ENCODE measurements at regions not wholly inside any gene's neighbourhood (a gene's known extent, or its start where the extent isn't known, plus 50 kb on each side); places are given as distances from the start of the nearest gene placed in this dataset.

DNA sequence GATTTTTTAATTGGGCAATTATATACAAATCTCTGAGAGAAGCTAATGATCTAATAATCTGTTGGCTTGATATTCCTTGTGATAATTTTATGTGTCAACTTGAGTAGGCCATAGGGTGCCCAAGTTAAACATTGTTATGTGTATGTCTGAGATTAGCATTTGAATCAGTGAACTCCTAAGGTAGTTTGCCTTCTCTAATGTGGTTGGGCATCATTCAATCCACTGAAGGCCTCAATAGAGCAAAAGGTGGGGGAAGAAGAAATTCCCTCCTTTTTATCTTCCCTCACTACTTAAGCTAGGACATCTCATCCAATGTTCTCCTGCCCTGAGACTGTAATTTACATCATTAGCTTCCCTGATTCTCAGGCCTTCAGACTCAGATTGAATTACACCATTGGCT, 394.5 kb downstream of the LMO4 start:
- no peak overlapping the region for H3K27ac ChIP-seq
- TF ChIP-seq, protein P1, sequence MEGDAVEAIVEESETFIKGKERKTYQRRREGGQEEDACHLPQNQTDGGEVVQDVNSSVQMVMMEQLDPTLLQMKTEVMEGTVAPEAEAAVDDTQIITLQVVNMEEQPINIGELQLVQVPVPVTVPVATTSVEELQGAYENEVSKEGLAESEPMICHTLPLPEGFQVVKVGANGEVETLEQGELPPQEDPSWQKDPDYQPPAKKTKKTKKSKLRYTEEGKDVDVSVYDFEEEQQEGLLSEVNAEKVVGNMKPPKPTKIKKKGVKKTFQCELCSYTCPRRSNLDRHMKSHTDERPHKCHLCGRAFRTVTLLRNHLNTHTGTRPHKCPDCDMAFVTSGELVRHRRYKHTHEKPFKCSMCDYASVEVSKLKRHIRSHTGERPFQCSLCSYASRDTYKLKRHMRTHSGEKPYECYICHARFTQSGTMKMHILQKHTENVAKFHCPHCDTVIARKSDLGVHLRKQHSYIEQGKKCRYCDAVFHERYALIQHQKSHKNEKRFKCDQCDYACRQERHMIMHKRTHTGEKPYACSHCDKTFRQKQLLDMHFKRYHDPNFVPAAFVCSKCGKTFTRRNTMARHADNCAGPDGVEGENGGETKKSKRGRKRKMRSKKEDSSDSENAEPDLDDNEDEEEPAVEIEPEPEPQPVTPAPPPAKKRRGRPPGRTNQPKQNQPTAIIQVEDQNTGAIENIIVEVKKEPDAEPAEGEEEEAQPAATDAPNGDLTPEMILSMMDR (IDR thresholded peaks at IDR 0.05) = no peak
- intact Hi-C loops (cut with DNase I) = no loop called here
- no peaks in the 10 kb centered on the region for H3K9me3 ChIP-seq
- H3K27me3 ChIP-seq = no peaks in the 10 kb centered on the region
- H3K36me3 ChIP-seq = no peaks in the 10 kb centered on the region
- H3K4me3 ChIP-seq = no peak overlapping the region
- no peak for DNase-seq (ENCODE audit: low spot score in 2 of 2)
- H3K4me1 ChIP-seq = no peaks in the 10 kb centered on the region

DNA sequence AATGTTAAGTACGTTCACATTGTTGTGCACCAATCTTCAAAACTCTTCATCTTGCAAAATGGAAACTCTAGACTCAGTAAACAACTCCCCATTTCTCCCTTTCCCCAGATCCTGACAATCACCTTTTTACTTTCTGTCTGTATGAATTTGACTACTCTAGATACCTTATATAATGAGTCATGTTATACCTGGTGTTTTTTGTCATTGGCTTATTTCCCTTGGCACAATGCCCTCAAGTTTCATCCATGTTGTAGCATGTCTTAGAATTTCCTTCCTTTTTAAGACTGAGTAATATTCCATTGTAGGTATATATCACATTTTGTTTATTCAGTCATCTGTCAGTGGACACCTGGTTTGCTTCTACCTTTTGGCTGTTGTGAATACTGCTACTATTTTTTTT, 399.5 kb downstream of the LMO4 start:
- no peaks in the 10 kb centered on the region for H3K36me3 ChIP-seq
- no peak overlapping the region for H3K27ac ChIP-seq
- no peaks in the 10 kb centered on the region for H3K4me1 ChIP-seq
- no peak for DNase-seq (ENCODE audit: low spot score in 2 of 2)
- TF ChIP-seq, protein P1 (IDR thresholded peaks at IDR 0.05) = no peak
- intact Hi-C loops (cut with DNase I) = no loop called here
- no peaks in the 10 kb centered on the region for H3K9me3 ChIP-seq
- H3K4me3 ChIP-seq = no peak overlapping the region
- H3K27me3 ChIP-seq = no peaks in the 10 kb centered on the region

DNA sequence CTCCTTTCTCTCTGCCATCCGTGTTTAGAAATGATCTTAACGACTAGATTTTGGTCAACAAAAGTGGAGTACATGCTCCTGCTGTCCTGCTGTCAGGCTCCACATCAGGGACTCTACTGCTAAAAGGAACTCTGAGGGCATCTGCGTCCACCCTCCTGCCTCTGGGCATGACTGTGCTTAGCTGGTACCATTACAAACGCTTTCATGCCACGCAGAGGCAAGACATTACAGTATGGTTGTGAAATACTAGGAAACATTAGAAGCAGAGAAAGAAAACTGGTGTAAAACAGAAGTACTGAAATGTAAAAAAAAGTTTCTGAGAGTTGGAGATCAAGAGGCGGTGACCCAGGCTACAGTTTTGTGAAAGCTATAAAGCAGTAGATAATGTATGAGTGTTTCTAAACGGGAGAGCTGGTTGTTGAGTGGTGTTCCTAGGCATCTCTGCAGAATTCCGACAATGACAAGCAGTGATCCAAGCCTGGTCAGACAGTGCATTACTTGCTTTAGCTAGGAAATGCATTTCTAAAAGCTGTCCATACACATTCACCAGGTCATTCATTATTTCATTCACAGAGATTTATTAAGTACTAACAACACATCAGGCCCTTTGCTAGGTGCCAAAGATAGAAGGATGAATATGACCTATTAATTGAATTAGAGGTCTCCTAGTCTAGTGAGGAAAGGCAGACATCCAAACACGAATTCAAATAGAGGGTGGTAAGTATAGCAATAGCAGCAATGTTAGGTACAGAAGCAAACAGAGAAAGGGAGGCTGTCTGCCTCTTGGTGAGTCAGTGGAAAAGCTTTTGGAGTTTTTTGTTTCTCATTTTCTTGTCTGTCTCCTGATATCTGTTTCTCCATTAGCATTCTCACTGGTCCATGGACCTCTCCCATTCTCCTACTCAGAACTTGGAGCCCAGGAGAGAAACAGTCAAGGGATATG, 401.9 kb downstream of the LMO4 start:
- DNase-seq (ENCODE audit: low spot score in 2 of 2) = no peak
- Histone ChIP-seq H3K27ac (no peak overlapping the region), H3K4me1 (no peaks in the 10 kb centered on the region), H3K27me3 (no peaks in the 10 kb centered on the region), H3K9me3 (no peaks in the 10 kb centered on the region), H3K4me3 (no peak overlapping the region), H3K36me3 (no peaks in the 10 kb centered on the region)
- TF ChIP-seq, protein P1 (IDR thresholded peaks at IDR 0.05) = no peak
- intact Hi-C loops (cut with DNase I) = no loop called here

- Histone ChIP-seq H3K27ac (no peak overlapping the region), H3K36me3 (no peaks in the 10 kb centered on the region), H3K4me3 (no peak overlapping the region), H3K4me1 (no peaks in the 10 kb centered on the region), H3K27me3 (no peaks in the 10 kb centered on the region), H3K9me3 (no peaks in the 10 kb centered on the region)
- TF ChIP-seq, protein P1 (IDR thresholded peaks at IDR 0.05) = no peak
- intact Hi-C loops (cut with DNase I) = no loop called here
- no peak for DNase-seq (ENCODE audit: low spot score in 2 of 2)
Observed at GRCh38 chr1:87733386-87733785, 404.7 kb downstream of the LMO4 start.

- no peak for DNase-seq (ENCODE audit: low spot score in 2 of 2)
- Histone ChIP-seq H3K9me3 (no peaks in the 10 kb centered on the region), H3K4me1 (no peaks in the 10 kb centered on the region), H3K4me3 (no peak overlapping the region), H3K27me3 (no peaks in the 10 kb centered on the region), H3K36me3 (no peaks in the 10 kb centered on the region), H3K27ac (no peak overlapping the region)
- intact Hi-C loops (cut with DNase I) = no loop called here
- TF ChIP-seq, protein P1 (IDR thresholded peaks at IDR 0.05) = no peak
Observed at GRCh38 chr1:87735750-87736149, 407.1 kb downstream of the LMO4 start.

Data from ascending aorta (tissue), 2 donors.